HEK293T (cell line): ENCODE measurements at regions not wholly inside any gene's neighbourhood (a gene's known extent, or its start where the extent isn't known, plus 50 kb on each side); places are given as distances from the start of the nearest gene placed in this dataset.

ENCODE experiments used
- FOXA1 ChIP-seq: fragments of 450-650 bp; IDR thresholded peaks from 2 replicates; pipeline ENCODE4 v1.6.1; 2016; ENCODE audit warnings: mild to moderate bottlenecking
- FOXK2 ChIP-seq: fragments of 450-650 bp; IDR thresholded peaks from 2 replicates; pipeline ENCODE4 v1.6.1; 2016; ENCODE audit warnings: mild to moderate bottlenecking
- FOXM1 ChIP-seq: fragments of 450-650 bp; IDR thresholded peaks from 2 replicates; pipeline ENCODE4 v1.6.1; 2017; ENCODE audit warnings: mild to moderate bottlenecking, borderline replicate concordance
- NFRKB ChIP-seq: fragments of 450-650 bp; IDR thresholded peaks from 2 replicates; pipeline ENCODE4 v1.6.1; 2016; ENCODE audit warnings: mild to moderate bottlenecking, moderate library complexity
- TARDBP ChIP-seq: fragments of 450-650 bp; IDR thresholded peaks from 2 replicates; pipeline ENCODE4 v1.6.1; 2016
- ZNF384 ChIP-seq: fragments of 450-650 bp; IDR thresholded peaks from 2 replicates; pipeline ENCODE4 v1.6.1; 2016
- TF ChIP-seq, protein P1 (sequence below): fragments of 450-650 bp; IDR thresholded peaks from 2 replicates; pipeline ENCODE4 v1.6.1; 2016

DNA sequence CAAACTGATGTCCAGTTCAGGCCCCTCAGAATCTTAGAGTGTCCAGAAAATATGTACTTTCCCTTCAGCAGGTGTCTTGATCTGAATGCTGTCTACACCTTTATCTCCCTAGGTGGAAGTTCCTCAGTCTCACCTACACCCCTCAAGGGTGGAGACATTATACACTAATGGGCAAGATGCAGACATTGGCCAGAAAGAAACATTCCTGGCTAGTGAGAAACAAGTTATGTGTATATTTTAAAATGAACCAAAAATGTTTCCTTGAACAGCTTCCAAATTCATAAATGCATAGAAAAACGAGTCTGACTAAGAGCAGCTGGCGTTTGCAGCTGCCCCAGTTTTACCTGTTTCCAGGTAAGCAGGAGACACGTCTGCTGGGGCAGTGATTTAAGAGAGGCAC, 140.5 kb upstream of the IRX4 start:
- no peak for TF ChIP-seq FOXA1
- no peak for TF ChIP-seq FOXK2
- TF ChIP-seq NFRKB: no peak
- no peak for TF ChIP-seq FOXM1
- TF ChIP-seq, protein P1, sequence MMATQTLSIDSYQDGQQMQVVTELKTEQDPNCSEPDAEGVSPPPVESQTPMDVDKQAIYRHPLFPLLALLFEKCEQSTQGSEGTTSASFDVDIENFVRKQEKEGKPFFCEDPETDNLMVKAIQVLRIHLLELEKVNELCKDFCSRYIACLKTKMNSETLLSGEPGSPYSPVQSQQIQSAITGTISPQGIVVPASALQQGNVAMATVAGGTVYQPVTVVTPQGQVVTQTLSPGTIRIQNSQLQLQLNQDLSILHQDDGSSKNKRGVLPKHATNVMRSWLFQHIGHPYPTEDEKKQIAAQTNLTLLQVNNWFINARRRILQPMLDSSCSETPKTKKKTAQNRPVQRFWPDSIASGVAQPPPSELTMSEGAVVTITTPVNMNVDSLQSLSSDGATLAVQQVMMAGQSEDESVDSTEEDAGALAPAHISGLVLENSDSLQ: no peak
- no peak for TF ChIP-seq TARDBP
- TF ChIP-seq ZNF384: no peak
